AG08396 (cell line): ENCODE measurements at regions not wholly inside any gene's neighbourhood (a gene's known extent, or its start where the extent isn't known, plus 50 kb on each side); places are given as distances from the start of the nearest gene placed in this dataset.

Experiments
- DNase-seq: peaks from one replicate; pipeline ENCODE4 v3.0.0; 2012; ENCODE audit warnings: low spot score, mixed read lengths

- no peak for DNase-seq
Measured at GRCh38 chr1:29970747-29971325, 734.5 kb downstream of the PTPRU start.

GRCh38 chr1:29969576-29969975 lies 733.3 kb downstream of the PTPRU start:
- no peak for DNase-seq

- DNase-seq = no peak
Measured at GRCh38 chr1:29967261-29967660, 730.9 kb downstream of the PTPRU start.

GRCh38 chr1:29966526-29967045 lies 730.3 kb downstream of the PTPRU start:
- no peak for DNase-seq

- DNase-seq = no peak
Measured at GRCh38 chr1:29964718-29965533, 728.6 kb downstream of the PTPRU start.

- no peak for DNase-seq
Measured at GRCh38 chr1:29963946-29964345, 727.6 kb downstream of the PTPRU start.

GRCh38 chr1:29962831-29963247 lies 726.5 kb downstream of the PTPRU start:
- DNase-seq = no peak

- no peak for DNase-seq
Measured at GRCh38 chr1:29962336-29962735, 726.0 kb downstream of the PTPRU start.

- DNase-seq = no peak
Measured at GRCh38 chr1:29961293-29962059, 725.2 kb downstream of the PTPRU start.

- no peak for DNase-seq
Measured at GRCh38 chr1:29960876-29961275, 724.6 kb downstream of the PTPRU start.

- DNase-seq = no peak
Measured at GRCh38 chr1:29960156-29960755, 723.9 kb downstream of the PTPRU start.

- DNase-seq = no peak
Measured at GRCh38 chr1:29959356-29959755, 723.0 kb downstream of the PTPRU start.

- DNase-seq = no peak
Measured at GRCh38 chr1:29958271-29958670, 721.9 kb downstream of the PTPRU start.

- no peak for DNase-seq
Measured at GRCh38 chr1:29956349-29957030, 720.2 kb downstream of the PTPRU start.

- no peak for DNase-seq
Measured at GRCh38 chr1:29954591-29954990, 718.3 kb downstream of the PTPRU start.

GRCh38 chr1:29953961-29954360 lies 717.6 kb downstream of the PTPRU start:
- no peak for DNase-seq

- DNase-seq = no peak
Measured at GRCh38 chr1:29949676-29950075, 713.4 kb downstream of the PTPRU start.

- no peak for DNase-seq
Measured at GRCh38 chr1:29948581-29948980, 712.3 kb downstream of the PTPRU start.

- DNase-seq = no peak
Measured at GRCh38 chr1:29946057-29946456, 709.7 kb downstream of the PTPRU start.

GRCh38 chr1:29945426-29945825 lies 709.1 kb downstream of the PTPRU start:
- no peak for DNase-seq

GRCh38 chr1:29944253-29944905 lies 708.1 kb downstream of the PTPRU start:
- no peak for DNase-seq
